Smooth muscle cell (in vitro differentiated cells): ENCODE measurements at regions not wholly inside any gene's neighbourhood (a gene's known extent, or its start where the extent isn't known, plus 50 kb on each side); places are given as distances from the start of the nearest gene placed in this dataset.

Source experiments
- DNase-seq: peaks from one replicate; lab custom pipeline; 2025; ENCODE audit not compliant: unreplicated experiment; lab: John Stamatoyannopoulos, UW
- H2AFZ ChIP-seq: fragments of 200-600 bp; sonication (generic); 2 replicates; pipeline ENCODE4 v1.6.0; 2016; ENCODE audit warnings: antibody characterized with exemption, low read depth, mild to moderate bottlenecking
- H3F3A ChIP-seq: fragments of 200-600 bp; sonication (generic); 2 replicates; pipeline ENCODE4 v1.6.0; 2017; ENCODE audit warnings: antibody characterized with exemption, low read depth
- H3K27ac ChIP-seq: fragments of 200-600 bp; sonication (generic); 2 replicates; pipeline ENCODE4 v1.5.1; 2016; ENCODE audit warnings: low read depth, mild to moderate bottlenecking
- H3K27me3 ChIP-seq: fragments of 200-600 bp; sonication (generic); 2 replicates; pipeline ENCODE4 v1.6.1; 2016; ENCODE audit warnings: low read depth, mild to moderate bottlenecking
- H3K36me3 ChIP-seq: fragments of 200-600 bp; sonication (generic); 2 replicates; pipeline ENCODE4 v1.5.1; 2016; ENCODE audit warnings: low read depth
- H3K4me1 ChIP-seq: fragments of 200-600 bp; sonication (generic); 2 replicates; pipeline ENCODE4 v1.5.1; 2016; ENCODE audit warnings: low read depth
- H3K4me2 ChIP-seq: fragments of 200-600 bp; sonication (generic); 2 replicates; pipeline ENCODE4 v1.6.0; 2016; ENCODE audit warnings: mild to moderate bottlenecking
- H3K4me3 ChIP-seq: fragments of 200-600 bp; sonication (generic); 2 replicates; pipeline ENCODE4 v1.5.1; 2016; ENCODE audit warnings: mild to moderate bottlenecking
- H3K79me2 ChIP-seq: fragments of 200-600 bp; sonication (generic); 2 replicates; pipeline ENCODE4 v1.6.0; 2016; ENCODE audit warnings: low read depth, mild to moderate bottlenecking
- H3K9ac ChIP-seq: fragments of 200-600 bp; sonication (generic); 2 replicates; pipeline ENCODE4 v1.6.0; 2016; ENCODE audit warnings: low read depth
- H3K9me3 ChIP-seq: fragments of 200-600 bp; sonication (generic); replicated peaks from 2 replicates; pipeline ENCODE4 v1.5.1; 2016; ENCODE audit warnings: low read depth
- H4K20me1 ChIP-seq: fragments of 200-600 bp; sonication (generic); 2 replicates; pipeline ENCODE4 v1.6.0; 2016; ENCODE audit warnings: low read depth
- WGBS: methylation state at CpG from one replicate; pipeline ENCODE4 v1.1.7; 2016; ENCODE audit warnings: low lambda C conversion rate; 5-methylcytosine and 5-hydroxymethylcytosine counted together
- TF ChIP-seq, protein P1 (sequence below): fragments of 200-600 bp; sonication (generic); IDR thresholded peaks from 2 replicates; pipeline ENCODE4 v1.5.1; 2017; ENCODE audit warnings: borderline replicate concordance, mild to moderate bottlenecking, antibody characterized with exemption; ENCODE audit not compliant: insufficient read depth, poor library complexity, severe bottlenecking

DNA sequence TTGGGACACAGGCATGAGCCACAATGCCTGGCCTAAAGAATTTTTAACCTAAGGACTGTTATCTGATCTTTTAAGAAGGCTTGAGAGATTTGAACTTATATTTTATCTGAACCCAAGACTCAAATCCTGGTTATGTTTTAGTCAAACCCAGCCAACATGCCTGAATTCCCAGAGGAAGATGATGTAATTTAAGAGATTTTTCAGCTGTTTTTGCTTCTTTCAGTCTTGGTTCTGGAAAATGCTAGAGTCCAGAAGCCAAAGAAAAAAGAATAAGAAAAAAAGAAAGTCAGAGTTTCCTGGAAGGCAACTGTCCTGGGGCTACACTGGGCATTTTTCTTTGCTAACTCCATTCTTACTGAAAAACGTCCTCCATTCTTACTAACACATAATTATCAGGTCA lies 85.8 kb downstream of the SNX18 start:
- no peaks in the 10 kb centered on the region for H3K4me1 ChIP-seq
- no peak overlapping the region for H3K4me3 ChIP-seq
- H3K36me3 ChIP-seq, result no peaks in the 10 kb centered on the region
- no peaks in the 10 kb centered on the region for H3F3A ChIP-seq
- H3K27me3 ChIP-seq, result no peaks in the 10 kb centered on the region
- WGBS, result 45% methylated on average over 1 of the region's 1 CpG
- no peaks in the 10 kb centered on the region for H3K79me2 ChIP-seq
- no peak overlapping the region for H3K4me2 ChIP-seq
- no peak overlapping the region for H2AFZ ChIP-seq
- H3K27ac ChIP-seq, result no peak overlapping the region
- H3K9ac ChIP-seq, result no peak overlapping the region
- no peak for DNase-seq
- H4K20me1 ChIP-seq, result no peaks in the 10 kb centered on the region
- H3K9me3 ChIP-seq, result no peaks in the 10 kb centered on the region
- TF ChIP-seq, protein P1, sequence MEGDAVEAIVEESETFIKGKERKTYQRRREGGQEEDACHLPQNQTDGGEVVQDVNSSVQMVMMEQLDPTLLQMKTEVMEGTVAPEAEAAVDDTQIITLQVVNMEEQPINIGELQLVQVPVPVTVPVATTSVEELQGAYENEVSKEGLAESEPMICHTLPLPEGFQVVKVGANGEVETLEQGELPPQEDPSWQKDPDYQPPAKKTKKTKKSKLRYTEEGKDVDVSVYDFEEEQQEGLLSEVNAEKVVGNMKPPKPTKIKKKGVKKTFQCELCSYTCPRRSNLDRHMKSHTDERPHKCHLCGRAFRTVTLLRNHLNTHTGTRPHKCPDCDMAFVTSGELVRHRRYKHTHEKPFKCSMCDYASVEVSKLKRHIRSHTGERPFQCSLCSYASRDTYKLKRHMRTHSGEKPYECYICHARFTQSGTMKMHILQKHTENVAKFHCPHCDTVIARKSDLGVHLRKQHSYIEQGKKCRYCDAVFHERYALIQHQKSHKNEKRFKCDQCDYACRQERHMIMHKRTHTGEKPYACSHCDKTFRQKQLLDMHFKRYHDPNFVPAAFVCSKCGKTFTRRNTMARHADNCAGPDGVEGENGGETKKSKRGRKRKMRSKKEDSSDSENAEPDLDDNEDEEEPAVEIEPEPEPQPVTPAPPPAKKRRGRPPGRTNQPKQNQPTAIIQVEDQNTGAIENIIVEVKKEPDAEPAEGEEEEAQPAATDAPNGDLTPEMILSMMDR, result no peak

DNA sequence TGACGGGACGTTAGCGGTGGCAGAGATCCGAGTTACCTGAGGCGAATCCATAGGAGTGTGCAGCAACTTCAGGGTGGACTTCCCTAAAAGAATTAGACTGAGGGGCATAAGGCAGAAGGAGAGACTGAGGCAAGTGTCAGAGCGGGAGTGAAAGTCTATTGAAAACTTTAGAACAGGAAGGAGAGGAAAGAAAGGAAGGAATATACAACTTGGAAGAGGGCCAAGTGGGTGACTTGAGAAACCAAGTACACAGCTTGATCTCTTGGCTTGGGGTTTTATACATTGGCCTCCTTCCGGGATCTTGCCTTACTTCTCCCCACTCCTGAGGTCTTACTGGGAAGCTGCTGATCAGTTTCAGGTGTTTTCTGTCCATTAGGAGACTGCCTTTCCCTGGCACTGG lies 84.9 kb downstream of the SNX18 start:
- H3K4me1 ChIP-seq, result no peaks in the 10 kb centered on the region
- no peaks in the 10 kb centered on the region for H3F3A ChIP-seq
- WGBS, result 97% methylated on average over 7 of the region's 7 CpGs
- H3K36me3 ChIP-seq, result no peaks in the 10 kb centered on the region
- peaks cover 2% of the 10 kb centered on the region for H3K9me3 ChIP-seq
- H3K79me2 ChIP-seq, result no peaks in the 10 kb centered on the region
- no peaks in the 10 kb centered on the region for H3K27me3 ChIP-seq
- TF ChIP-seq, protein P1, result no peak
- H4K20me1 ChIP-seq, result no peaks in the 10 kb centered on the region
- H3K9ac ChIP-seq, result no peak overlapping the region
- no peak overlapping the region for H3K4me3 ChIP-seq
- no peak overlapping the region for H3K4me2 ChIP-seq
- H3K27ac ChIP-seq, result no peak overlapping the region
- no peak for DNase-seq
- no peak overlapping the region for H2AFZ ChIP-seq

DNA sequence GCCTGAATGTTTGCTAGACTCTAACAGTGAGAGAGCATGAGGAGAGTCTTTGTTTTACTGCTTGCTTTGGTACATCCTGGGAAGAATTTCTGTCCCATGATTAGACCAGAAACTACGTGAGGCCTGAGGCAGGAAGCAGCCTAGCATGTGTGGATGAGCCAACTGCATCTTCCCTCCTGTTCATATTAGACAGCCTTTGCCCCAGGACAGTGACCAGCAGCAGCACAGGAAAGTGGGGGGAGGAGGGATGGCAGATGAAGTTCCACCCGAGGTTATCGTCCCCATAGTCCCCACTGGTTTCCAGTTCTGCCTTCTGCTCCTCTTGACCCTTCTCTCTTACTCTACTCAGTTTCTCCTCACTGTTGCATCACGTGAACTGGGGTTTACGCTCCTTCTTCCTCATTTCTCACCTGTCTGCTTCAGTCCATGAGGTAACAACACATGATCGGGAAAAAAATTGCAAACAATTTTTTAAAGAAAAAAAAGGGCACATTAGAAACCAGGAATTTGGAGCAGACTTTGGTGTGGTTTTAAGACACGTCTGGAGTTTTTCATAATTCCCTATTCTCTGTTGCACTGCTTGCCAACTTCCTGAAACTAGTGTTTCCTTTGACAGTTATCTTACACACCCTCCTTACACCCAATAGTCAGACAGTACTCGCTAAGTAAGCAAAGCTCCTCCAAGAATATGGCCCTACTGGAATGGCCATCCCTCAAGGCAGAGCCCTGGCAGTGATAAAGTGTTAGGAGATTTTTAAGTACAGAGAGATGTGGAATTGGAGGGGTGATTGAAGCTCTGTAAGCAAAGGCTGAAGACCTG lies 84.1 kb downstream of the SNX18 start:
- no peak for DNase-seq
- WGBS, result 76% methylated on average over 8 of the region's 8 CpGs
- TF ChIP-seq, protein P1, result no peak
- Histone ChIP-seq H3K4me1 (no peaks in the 10 kb centered on the region), H3K4me2 (peak overlapping the region; percentile 16), H3K9ac (no peak overlapping the region), H3K4me3 (no peak overlapping the region), H2AFZ (no peak overlapping the region), H4K20me1 (no peaks in the 10 kb centered on the region), H3F3A (no peaks in the 10 kb centered on the region), H3K27ac (no peak overlapping the region), H3K9me3 (peaks cover 5% of the 10 kb centered on the region), H3K27me3 (no peaks in the 10 kb centered on the region), H3K79me2 (no peaks in the 10 kb centered on the region), H3K36me3 (no peaks in the 10 kb centered on the region)
